IMR-90 (cell line): ENCODE measurements at regions not wholly inside any gene's neighbourhood (a gene's known extent, or its start where the extent isn't known, plus 50 kb on each side); places are given as distances from the start of the nearest gene placed in this dataset.

Source experiments
- ATAC-seq: fragments of 200-7000 bp; cut with Tn5 transposase; 2 replicates; pipeline ENCODE4 v1.9.1; 2020; ENCODE audit warnings: low read depth, mild to moderate bottlenecking, moderate library complexity
- BruUV-seq: library from RNA; stranded (reverse); fragments of 400-500 nt; replicated peaks from 2 replicates; lab custom pipeline; 2021; lab: Mats Ljungman, UMichigan
- CTCF ChIA-PET: fragments of 300-600 bp; formaldehyde crosslinking; extraction: SDS; loops from one replicate; lab custom pipeline; 2021; ENCODE audit warnings: antibody characterized with exemption; lab: Yijun Ruan, JAX
- POLR2A ChIA-PET: fragments of 300-600 bp; sonication (Branson Sonifier 250); formaldehyde crosslinking; loops from one replicate; lab custom pipeline; 2022; ENCODE audit warnings: antibody characterized with exemption; ENCODE audit not compliant: unreplicated experiment; lab: Charles Lee
- DNase-seq: peaks from one replicate; pipeline ENCODE4 v3.0.0; 2013
- H2AFZ ChIP-seq: replicated peaks from 2 replicates; pipeline ENCODE3; 2013; ENCODE audit warnings: low read length, mild to moderate bottlenecking; ENCODE audit not compliant: poor library complexity
- H2AK5ac ChIP-seq: 2 replicates; pipeline ENCODE4 v1.6.1; 2013; ENCODE audit warnings: low read depth, low read length, inconsistent platforms
- H2AK9ac ChIP-seq: replicated peaks from 2 replicates; pipeline ENCODE3; 2013; ENCODE audit warnings: mild to moderate bottlenecking, low read depth, low read length, moderate library complexity; ENCODE audit not compliant: poor library complexity
- H2BK120ac ChIP-seq: 2 replicates; pipeline ENCODE4 v1.6.1; 2013; ENCODE audit warnings: low read depth, low read length, inconsistent platforms
- H2BK15ac ChIP-seq: 3 replicates; pipeline ENCODE4 v1.6.1; 2013; ENCODE audit warnings: low read depth, low read length, inconsistent platforms
- H2BK20ac ChIP-seq: 2 replicates; pipeline ENCODE4 v1.6.1; 2013; ENCODE audit warnings: low read depth, mild to moderate bottlenecking, inconsistent platforms, low read length, moderate library complexity
- H2BK5ac ChIP-seq: 2 replicates; pipeline ENCODE4 v1.6.1; 2013; ENCODE audit warnings: mild to moderate bottlenecking, low read depth, low read length, inconsistent platforms; ENCODE audit not compliant: poor library complexity, severe bottlenecking
- H3K14ac ChIP-seq: replicated peaks from 2 replicates; pipeline ENCODE4 v1.6.1; 2013; ENCODE audit warnings: low read depth, low read length, inconsistent platforms
- H3K18ac ChIP-seq: 2 replicates; pipeline ENCODE4 v1.6.1; 2013; ENCODE audit warnings: low read depth, low read length, control low read depth
- H3K23ac ChIP-seq: 2 replicates; pipeline ENCODE4 v1.6.1; 2013; ENCODE audit warnings: low read depth, low read length, inconsistent platforms
- H3K27ac ChIP-seq: 2 replicates; pipeline ENCODE4 v1.5.1; 2013; ENCODE audit warnings: mild to moderate bottlenecking, control low read depth, low read length; ENCODE audit not compliant: insufficient read depth
- H3K27me3 ChIP-seq: 2 replicates; pipeline ENCODE4 v1.6.1; 2013; ENCODE audit warnings: low read length; ENCODE audit not compliant: control insufficient read depth, insufficient read depth
- H3K36me3 ChIP-seq: 2 replicates; pipeline ENCODE4 v1.6.1; 2013; ENCODE audit warnings: low read length, mixed read lengths; ENCODE audit not compliant: control insufficient read depth, insufficient read depth
- H3K4ac ChIP-seq: 2 replicates; pipeline ENCODE4 v1.6.1; 2013; ENCODE audit warnings: low read depth, low read length, inconsistent platforms
- H3K4me1 ChIP-seq: 2 replicates; pipeline ENCODE4 v1.6.1; 2013; ENCODE audit warnings: low read length, mixed read lengths; ENCODE audit not compliant: control insufficient read depth, insufficient read depth
- H3K4me2 ChIP-seq: 2 replicates; pipeline ENCODE4 v1.6.1; 2013; ENCODE audit warnings: low read depth, mild to moderate bottlenecking, control low read depth, low read length, moderate library complexity
- H3K4me3 ChIP-seq: 2 replicates; pipeline ENCODE4 v1.5.1; 2013; ENCODE audit warnings: low read depth, mild to moderate bottlenecking, control low read depth, low read length, moderate library complexity; ENCODE audit not compliant: insufficient read depth
- H3K56ac ChIP-seq: 2 replicates; pipeline ENCODE4 v1.6.1; 2013; ENCODE audit warnings: low read length, inconsistent platforms; ENCODE audit not compliant: insufficient read depth; ENCODE audit errors: extremely low read depth
- H3K79me1 ChIP-seq, 2 experiments: 2 replicates each; pipeline ENCODE4 v1.6.1; 2013; ENCODE audit warnings: low read length in 2 of 2, inconsistent platforms in 1 of 2, low read depth in 1 of 2
- H3K9ac ChIP-seq: 2 replicates; pipeline ENCODE4 v1.6.1; 2013; ENCODE audit warnings: low read depth, low read length, control low read depth
- H3K9me1 ChIP-seq: 2 replicates; pipeline ENCODE4 v1.6.1; 2013; ENCODE audit warnings: low read length, inconsistent platforms; ENCODE audit not compliant: insufficient read depth
- H3K9me3 ChIP-seq: 2 replicates; pipeline ENCODE4 v1.6.1; 2013; ENCODE audit warnings: low read length; ENCODE audit not compliant: control insufficient read depth, insufficient read depth
- H4K20me1 ChIP-seq: 2 replicates; pipeline ENCODE4 v1.6.1; 2013; ENCODE audit warnings: low read length, inconsistent platforms; ENCODE audit not compliant: insufficient read depth
- H4K5ac ChIP-seq: 2 replicates; pipeline ENCODE4 v1.6.1; 2013; ENCODE audit warnings: mild to moderate bottlenecking, low read depth, low read length, control low read depth
- H4K8ac ChIP-seq, 2 experiments: 2 replicates each; pipeline ENCODE4 v1.6.1; 2013; ENCODE audit warnings: low read depth in 2 of 2, low read length in 2 of 2, control low read depth in 1 of 2, inconsistent platforms in 1 of 2
- H4K91ac ChIP-seq: 2 replicates; pipeline ENCODE4 v1.6.1; 2013; ENCODE audit warnings: low read depth, low read length, inconsistent platforms; ENCODE audit not compliant: insufficient read depth
- CHD1 ChIP-seq: IDR thresholded peaks from 2 replicates; pipeline ENCODE4 v1.6.1; 2012; ENCODE audit warnings: low read depth, low read length, improper control_type of control experiment
- ELK1 ChIP-seq: fragments of 150-350 bp; IDR thresholded peaks from 2 replicates; pipeline ENCODE4 v1.6.1; 2016; ENCODE audit warnings: low read depth, mild to moderate bottlenecking, low read length, moderate library complexity, borderline replicate concordance
- RAD21 ChIP-seq: IDR thresholded peaks from 2 replicates; pipeline ENCODE4 v1.6.1; 2012; ENCODE audit warnings: low read length, improper control_type of control experiment
- USF2 ChIP-seq: fragments of 150-350 bp; IDR thresholded peaks from 2 replicates; pipeline ENCODE4 v1.6.1; 2017; ENCODE audit warnings: mild to moderate bottlenecking, antibody characterized with exemption, low read length, low read depth
- WGBS, 2 experiments: methylation state at CpG; one replicate each; pipeline versions ENCODE4 v1.1.5 to v1.1.7; 2013; ENCODE audit warnings: missing lambda C conversion rate in 2 of 2; ENCODE audit not compliant: insufficient read length in 1 of 2; ENCODE audit errors: extremely low coverage in 2 of 2; 5-methylcytosine and 5-hydroxymethylcytosine counted together
- dilution Hi-C: fragments of 300-500 bp; cut with HindIII; formaldehyde crosslinking; loops from one replicate; pipeline ENCODE4 v1.14.3; 2018; ENCODE audit warnings: low sequenced_read_pairs; ENCODE audit not compliant: unreplicated experiment
- in situ Hi-C: fragments of 300-500 bp; cut with MboI; formaldehyde crosslinking; loops from 3 replicates; pipeline ENCODE4 v1.14.3; 2019; ENCODE audit warnings: low sequenced_read_pairs, inconsistent platforms, mixed read lengths
- intact Hi-C: fragments of 100-400 bp; cut with micrococcal nuclease; formaldehyde crosslinking; loops from 2 replicates; pipeline ENCODE4 v1.10.0; 2022

GRCh38 chr6:90788781-90789180, 201.9 kb upstream of the MAP3K7 start:
- H3K79me1 ChIP-seq: no peaks in the 10 kb centered on the region
- no peak overlapping the region for H3K18ac ChIP-seq
- ATAC-seq (no peak), DNase-seq (no peak)
- no peak overlapping the region for H3K4ac ChIP-seq
- H4K8ac ChIP-seq: no peak overlapping the region
- in situ Hi-C loops: no loop called here
- ChIA-PET CTCF (no interaction called here), POLR2A (no interaction called here)
- WGBS, 2 experiments: 78% methylated on average over 2 of the region's 4 CpGs; no CpG with 5 or more reads in 1 of the 2 experiments
- no peak overlapping the region for H3K27ac ChIP-seq
- no peak overlapping the region for H4K91ac ChIP-seq
- H3K9me3 ChIP-seq: no peaks in the 10 kb centered on the region
- no TSS peak for BruUV-seq
- H3K9me1 ChIP-seq: no peaks in the 10 kb centered on the region
- no peak overlapping the region for H2BK15ac ChIP-seq
- H2BK5ac ChIP-seq: no peak overlapping the region
- H2AFZ ChIP-seq: no peak overlapping the region
- no peak overlapping the region for H3K56ac ChIP-seq
- dilution Hi-C loops: no loop called here
- no peak overlapping the region for H2BK20ac ChIP-seq
- no peak overlapping the region for H2AK5ac ChIP-seq
- H4K5ac ChIP-seq: no peak overlapping the region
- peaks cover 7% of the 10 kb centered on the region for H3K4me1 ChIP-seq
- no peak overlapping the region for H2BK120ac ChIP-seq
- TF ChIP-seq CHD1 (no peak), RAD21 (no peak), ELK1 (no peak), USF2 (no peak)
- H3K36me3 ChIP-seq: no peaks in the 10 kb centered on the region
- H3K27me3 ChIP-seq: peaks cover under 1% of the 10 kb centered on the region; the same call in 1 of the 2 replicates
- no peak overlapping the region for H3K23ac ChIP-seq
- no peak overlapping the region for H3K4me2 ChIP-seq
- H3K9ac ChIP-seq: no peak overlapping the region
- intact Hi-C loops: no loop called here
- no peak overlapping the region for H3K4me3 ChIP-seq
- no peak overlapping the region for H3K14ac ChIP-seq
- H2AK9ac ChIP-seq: no peak overlapping the region
- no peaks in the 10 kb centered on the region for H4K20me1 ChIP-seq
